Astrocyte (in vitro differentiated cells and primary cell): ENCODE measurements at regions not wholly inside any gene's neighbourhood (a gene's known extent, or its start where the extent isn't known, plus 50 kb on each side); places are given as distances from the start of the nearest gene placed in this dataset.

Experiments
- EZH2 ChIP-seq: IDR thresholded peaks from 2 replicates; pipeline ENCODE4 v1.6.1; 2012; ENCODE audit warnings: mild to moderate bottlenecking, low read length, inconsistent platforms; ENCODE audit not compliant: insufficient read depth
- TF ChIP-seq, protein P1 (sequence below): IDR thresholded peaks from 2 replicates; pipeline ENCODE4 v1.5.1; 2011; ENCODE audit warnings: low read depth, mild to moderate bottlenecking, inconsistent platforms, low read length, moderate library complexity; ENCODE audit not compliant: insufficient read depth

- TF ChIP-seq, protein P1, sequence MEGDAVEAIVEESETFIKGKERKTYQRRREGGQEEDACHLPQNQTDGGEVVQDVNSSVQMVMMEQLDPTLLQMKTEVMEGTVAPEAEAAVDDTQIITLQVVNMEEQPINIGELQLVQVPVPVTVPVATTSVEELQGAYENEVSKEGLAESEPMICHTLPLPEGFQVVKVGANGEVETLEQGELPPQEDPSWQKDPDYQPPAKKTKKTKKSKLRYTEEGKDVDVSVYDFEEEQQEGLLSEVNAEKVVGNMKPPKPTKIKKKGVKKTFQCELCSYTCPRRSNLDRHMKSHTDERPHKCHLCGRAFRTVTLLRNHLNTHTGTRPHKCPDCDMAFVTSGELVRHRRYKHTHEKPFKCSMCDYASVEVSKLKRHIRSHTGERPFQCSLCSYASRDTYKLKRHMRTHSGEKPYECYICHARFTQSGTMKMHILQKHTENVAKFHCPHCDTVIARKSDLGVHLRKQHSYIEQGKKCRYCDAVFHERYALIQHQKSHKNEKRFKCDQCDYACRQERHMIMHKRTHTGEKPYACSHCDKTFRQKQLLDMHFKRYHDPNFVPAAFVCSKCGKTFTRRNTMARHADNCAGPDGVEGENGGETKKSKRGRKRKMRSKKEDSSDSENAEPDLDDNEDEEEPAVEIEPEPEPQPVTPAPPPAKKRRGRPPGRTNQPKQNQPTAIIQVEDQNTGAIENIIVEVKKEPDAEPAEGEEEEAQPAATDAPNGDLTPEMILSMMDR, result no peak
- TF ChIP-seq EZH2, result no peak
Observed at GRCh38 chr14:84961637-84962036, 568.3 kb upstream of the FLRT2 start.
